GM18502 (cell line): ENCODE measurements at regions not wholly inside any gene's neighbourhood (a gene's known extent, or its start where the extent isn't known, plus 50 kb on each side); places are given as distances from the start of the nearest gene placed in this dataset.
"Not testable (repeated sequence)": the region's sequence is repeated elsewhere in the genome, so short reads cannot be mapped to it uniquely, and the experiment has no call there.

Experiments used
- ATAC-seq: cut with Tn5 transposase; IDR thresholded peaks from one replicate; pipeline ENCODE4 v1.9.1; 2021; ENCODE audit warnings: mild to moderate bottlenecking; ENCODE audit not compliant: unreplicated experiment, poor library complexity

GRCh38 chr5:101675510-101676219 lies 620.4 kb downstream of the SLCO4C1 start:
- ATAC-seq: no peak

- no peak for ATAC-seq
These were observed 623.0 kb downstream of the SLCO4C1 start for GRCh38 chr5:101673120-101673519.

DNA sequence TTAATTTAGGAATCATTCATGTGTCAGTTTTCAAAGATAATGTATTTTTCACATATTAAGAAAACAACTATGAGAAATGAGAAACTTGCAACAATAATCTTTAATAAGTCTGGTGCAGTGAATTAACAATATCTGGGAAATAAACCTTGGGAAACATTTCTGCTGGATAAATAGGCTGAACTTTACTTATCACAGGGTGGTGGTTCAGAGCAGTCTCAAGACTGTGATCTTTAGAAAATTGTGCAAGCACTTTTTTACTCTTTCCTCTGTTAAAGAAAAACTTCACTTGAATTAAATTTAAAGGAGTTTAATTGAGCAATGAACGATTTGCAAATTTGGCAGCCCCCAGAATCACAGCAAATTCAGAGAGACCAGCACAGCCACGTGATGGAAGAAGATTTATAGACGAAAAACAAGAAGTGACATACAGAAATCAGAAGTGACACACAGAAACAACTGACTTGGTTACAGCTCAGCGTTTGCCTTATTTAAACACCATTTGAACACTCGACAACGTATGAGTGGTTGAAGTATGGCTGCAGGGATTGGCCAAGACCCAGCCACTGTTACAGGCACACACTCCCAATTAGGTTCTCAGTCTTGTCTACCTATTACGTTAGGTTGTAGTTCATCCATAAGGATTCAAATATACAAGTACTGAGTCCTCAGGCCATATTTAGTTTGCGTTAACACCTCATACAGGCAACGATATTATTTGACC lies 631.9 kb downstream of the SLCO4C1 start:
- ATAC-seq: no peak

DNA sequence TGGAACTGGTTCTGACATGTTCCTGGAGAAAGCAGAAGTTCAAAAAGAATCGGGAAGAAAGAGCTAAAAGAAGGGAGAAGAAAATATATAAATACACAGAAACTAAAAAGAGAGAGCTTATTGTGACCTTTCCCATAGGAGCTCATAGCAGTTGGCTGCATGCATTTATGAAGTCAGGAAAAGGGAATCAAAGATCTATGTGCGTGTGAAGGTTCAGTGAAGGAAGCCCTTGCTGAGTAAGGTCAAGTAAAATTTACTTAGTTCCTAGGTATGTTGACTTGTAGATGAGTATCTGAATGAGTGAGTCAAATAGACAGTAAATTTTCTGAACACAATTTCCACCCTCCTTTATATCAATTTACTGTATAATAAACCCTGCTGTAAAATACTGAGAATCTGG lies 632.5 kb downstream of the SLCO4C1 start:
- no peak for ATAC-seq

DNA sequence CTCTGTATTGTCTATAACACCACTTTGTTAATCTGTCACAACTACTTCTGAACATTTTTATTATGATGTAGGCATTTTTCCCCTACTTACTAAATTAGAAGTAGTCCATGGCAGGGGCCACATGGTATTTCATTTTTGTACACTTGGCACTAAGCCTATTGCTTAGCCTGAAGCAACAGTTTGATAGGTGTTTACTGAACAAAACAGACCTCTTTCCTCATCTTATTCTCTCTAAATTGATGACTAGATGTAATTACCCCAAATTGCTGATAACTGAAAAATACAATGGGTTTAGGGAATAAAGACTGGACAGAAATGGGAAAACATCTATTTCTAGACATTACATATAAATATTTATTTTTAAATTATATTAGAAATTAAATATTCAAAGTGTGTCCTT lies 633.8 kb downstream of the SLCO4C1 start:
- no peak for ATAC-seq

DNA sequence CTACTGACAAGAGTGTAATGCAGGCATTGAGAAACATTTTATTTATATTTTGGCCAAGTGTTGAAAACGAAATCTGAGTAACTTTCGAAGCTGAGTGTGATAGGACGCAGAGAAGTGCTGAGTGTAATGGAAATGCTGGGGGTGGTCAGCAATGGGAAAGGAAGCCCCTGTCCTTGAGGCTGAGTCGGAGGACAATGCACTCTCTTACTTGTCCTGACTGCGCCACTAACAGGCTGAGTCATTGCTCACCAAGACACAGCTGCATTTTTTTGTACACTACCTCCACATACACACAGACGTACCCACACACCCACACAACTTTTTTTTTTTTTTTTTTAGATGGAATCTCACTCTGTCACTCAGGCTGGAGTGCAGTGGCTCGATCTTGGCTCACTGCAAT lies 637.7 kb downstream of the SLCO4C1 start:
- no peak for ATAC-seq

DNA sequence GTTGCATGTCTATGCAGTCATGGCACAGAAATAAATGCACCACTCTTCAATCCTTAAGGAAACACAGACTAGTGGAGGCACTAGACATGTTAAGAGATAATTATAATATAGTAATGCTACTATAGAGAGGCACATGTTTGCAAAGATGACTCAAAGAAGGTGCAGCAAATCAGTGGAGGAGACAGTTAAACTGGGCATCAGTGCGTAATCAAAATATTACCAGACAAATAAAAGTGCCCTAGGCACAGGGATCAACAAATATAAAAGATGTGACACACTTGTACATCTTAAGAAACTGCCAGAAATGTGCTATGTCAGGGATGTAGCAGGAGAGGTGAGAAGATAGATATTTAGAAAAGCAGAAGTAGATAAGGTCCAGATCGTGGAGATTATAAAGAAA lies 642.1 kb downstream of the SLCO4C1 start:
- no peak for ATAC-seq

DNA sequence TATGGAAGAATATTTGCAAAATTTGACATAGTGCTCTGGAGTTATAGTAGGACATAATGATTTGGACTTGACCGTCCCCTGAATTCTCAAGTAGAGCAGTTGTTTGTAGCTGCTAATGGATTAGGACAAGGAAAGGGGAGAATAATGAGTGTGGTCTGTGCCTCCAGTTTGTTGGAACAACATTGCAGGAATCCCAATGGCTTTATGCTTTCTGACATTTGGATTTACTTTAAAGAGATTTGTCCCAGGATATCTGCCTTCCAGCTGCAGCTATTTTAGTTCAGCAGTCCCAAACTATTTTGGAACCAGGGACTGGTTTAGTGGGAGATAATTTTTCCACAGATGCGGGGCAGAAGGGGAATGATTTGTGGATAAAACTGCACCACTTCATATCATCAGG lies 648.2 kb downstream of the SLCO4C1 start:
- no peak for ATAC-seq

DNA sequence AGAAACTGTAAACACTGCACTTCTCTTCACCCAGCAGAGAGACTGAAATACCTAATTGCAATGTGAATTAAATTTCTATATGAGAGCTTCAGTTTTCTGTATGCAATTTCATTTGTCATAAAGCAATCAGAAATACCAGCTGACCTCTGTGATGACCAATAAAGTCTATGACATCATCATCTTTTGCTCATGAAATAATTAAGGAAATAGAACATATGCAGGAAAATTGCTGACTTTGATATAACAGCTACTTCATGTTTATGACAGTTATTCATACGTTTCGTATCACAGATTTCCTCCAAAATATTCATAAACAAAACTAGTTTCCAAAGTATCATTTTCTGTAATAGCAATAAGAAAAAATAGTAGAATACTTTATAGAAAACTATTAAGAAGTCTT lies 652.3 kb downstream of the SLCO4C1 start:
- ATAC-seq: no peak

DNA sequence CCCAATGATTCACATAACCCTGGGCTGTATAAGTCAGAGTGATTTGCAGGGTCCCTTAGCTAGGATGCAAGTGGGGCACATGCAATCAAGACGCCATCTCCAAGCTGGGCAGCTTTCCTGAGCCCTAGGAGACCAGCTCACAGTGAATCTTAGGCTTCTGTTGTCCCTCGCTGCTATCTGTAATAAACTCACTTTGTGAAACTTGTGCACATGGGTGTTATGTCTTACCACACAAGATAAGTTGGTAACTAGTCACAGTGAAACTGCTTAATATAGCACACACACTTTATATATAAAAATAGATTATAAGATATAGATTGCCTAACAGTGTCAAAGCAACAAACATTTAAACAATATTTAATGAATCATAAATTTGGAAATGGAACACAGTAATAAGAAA lies 658.5 kb downstream of the SLCO4C1 start:
- ATAC-seq: no peak

GRCh38 chr5:101627770-101628169 lies 668.3 kb downstream of the SLCO4C1 start:
- not testable (repeated sequence) for ATAC-seq

GRCh38 chr5:101626572-101626971 lies 669.5 kb downstream of the SLCO4C1 start:
- no peak for ATAC-seq

GRCh38 chr5:101611039-101611438 lies 685.0 kb downstream of the SLCO4C1 start:
- ATAC-seq: no peak

DNA sequence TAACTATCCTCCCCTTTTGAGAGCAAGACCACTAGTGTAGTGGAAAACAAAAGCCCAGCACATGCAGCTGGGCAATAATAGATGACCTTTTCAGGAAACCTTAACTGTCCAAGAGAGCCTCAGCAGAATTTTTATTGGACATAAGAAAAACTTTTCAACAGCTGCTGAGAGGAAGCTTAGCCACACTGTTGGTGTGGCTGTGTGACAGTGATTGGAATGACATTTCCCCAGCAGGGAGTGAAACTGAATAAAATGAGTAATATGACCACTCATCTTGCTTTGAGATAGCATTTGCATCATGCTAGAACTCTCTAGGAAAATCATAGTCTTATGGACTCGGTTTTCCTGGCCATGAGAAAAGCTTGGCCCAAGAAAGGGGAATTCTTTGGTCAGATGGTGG lies 687.8 kb downstream of the SLCO4C1 start:
- no peak for ATAC-seq

DNA sequence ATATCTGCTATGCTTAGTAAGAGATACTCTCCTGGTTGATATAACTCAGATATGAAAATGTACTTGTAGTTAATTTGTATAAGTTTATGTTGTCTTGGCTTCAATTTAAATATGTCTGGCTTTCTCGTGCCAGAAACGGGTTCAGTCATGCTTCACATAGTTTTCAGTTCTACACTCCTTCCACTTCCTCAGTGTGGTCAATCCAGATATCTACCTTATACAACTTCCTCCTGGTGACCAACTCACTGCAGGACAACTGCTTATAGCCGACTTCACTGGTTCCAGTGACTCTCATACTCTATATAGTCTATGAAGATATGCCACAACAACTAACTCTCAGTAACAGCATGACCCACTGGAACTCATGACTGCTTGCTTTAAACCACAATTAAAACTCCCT lies 690.4 kb downstream of the SLCO4C1 start:
- ATAC-seq: peak; percentile 78

- ATAC-seq: no peak
These were observed 695.5 kb downstream of the SLCO4C1 start for GRCh38 chr5:101600614-101601013.

GRCh38 chr5:101590384-101590783 lies 687.3 kb upstream of the ST8SIA4 start:
- no peak for ATAC-seq

DNA sequence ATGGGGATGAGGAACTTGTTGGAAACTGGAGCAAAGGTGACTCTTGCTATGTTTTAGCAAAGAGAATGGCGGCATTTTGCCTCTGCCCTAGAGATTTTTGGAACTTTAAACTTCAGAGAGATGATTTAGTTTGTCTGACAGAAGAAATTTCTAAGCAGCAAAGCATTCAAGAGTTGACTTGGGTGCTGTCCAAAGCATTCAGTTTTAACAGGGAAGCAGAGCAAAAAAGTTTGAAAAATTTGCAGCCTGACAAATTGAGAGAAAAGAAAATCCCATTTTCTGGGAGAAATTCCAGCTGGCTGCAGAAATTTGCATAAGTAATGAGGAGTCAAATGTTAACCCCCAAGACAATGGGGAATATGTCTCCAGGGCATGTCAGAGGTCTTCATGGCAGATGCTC lies 682.3 kb upstream of the ST8SIA4 start:
- ATAC-seq: no peak

- ATAC-seq: no peak
These were observed 677.5 kb upstream of the ST8SIA4 start for GRCh38 chr5:101580591-101580990.

DNA sequence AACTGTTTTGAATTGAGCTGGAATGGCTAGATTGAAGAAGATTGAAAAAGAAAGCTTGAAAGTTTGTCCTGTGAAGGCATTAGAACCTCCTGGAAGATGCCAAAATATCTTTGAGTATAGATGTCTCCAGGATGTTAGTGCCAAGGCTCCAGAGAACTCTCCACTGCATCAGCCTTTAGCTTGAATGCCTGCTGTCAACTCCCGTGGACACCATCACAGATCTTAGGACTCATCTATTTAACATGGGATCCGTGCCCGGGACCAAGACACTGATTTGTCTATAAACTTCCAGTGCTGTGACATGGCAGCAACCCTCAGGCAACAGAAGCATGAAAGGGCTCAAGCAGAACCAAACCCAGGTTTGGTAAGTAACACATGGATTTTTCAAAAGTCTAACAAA lies 670.9 kb upstream of the ST8SIA4 start:
- ATAC-seq: no peak

GRCh38 chr5:101561018-101561417 lies 657.9 kb upstream of the ST8SIA4 start:
- no peak for ATAC-seq

DNA sequence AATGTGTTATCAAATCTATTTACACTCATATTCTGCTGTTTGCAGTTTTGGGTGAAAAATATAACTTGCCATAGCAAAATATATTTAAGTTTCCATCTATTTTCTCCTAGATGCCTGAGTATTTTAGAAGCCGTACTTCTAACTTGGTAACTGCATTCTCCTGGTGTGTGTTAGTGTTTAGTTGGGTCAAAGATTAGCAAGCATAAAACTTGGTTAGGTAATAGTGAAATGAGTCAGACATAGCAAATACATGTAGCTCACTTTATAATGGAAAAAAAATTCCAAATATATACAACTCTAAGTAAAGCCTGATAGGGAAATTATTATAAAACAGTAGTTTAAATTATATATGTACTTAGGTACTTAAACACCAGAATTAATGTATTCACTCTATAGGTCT lies 640.7 kb upstream of the ST8SIA4 start:
- no peak for ATAC-seq
